Liver (tissue), 8 donors: ENCODE measurements at regions not wholly inside any gene's neighbourhood (a gene's known extent, or its start where the extent isn't known, plus 50 kb on each side); places are given as distances from the start of the nearest gene placed in this dataset.

Experiments
- DNase-seq: peaks from one replicate; pipeline ENCODE4 v3.0.0-alpha.2; 2017; ENCODE audit warnings: low spot score
- H3K27ac ChIP-seq, 2 donors: one replicate each; pipeline ENCODE4 v1.7.0; 2013; ENCODE audit warnings: inconsistent platforms in 2 of 2, low read length in 2 of 2, control low read depth in 1 of 2, low read depth in 1 of 2, mild to moderate bottlenecking in 1 of 2
- H3K27me3 ChIP-seq, 4 donors: one replicate each; pipeline versions ENCODE4 v1.6.1 to v1.7.0; 2013; ENCODE audit warnings: low read length in 3 of 4, inconsistent platforms in 1 of 4, mild to moderate bottlenecking in 1 of 4, moderate library complexity in 1 of 4; ENCODE audit not compliant: control insufficient read depth in 4 of 4, insufficient read depth in 4 of 4
- H3K36me3 ChIP-seq, 4 donors: one replicate each; pipeline versions ENCODE4 v1.6.1 to v1.7.0; 2013; ENCODE audit warnings: low read length in 3 of 4, mild to moderate bottlenecking in 3 of 4, low read depth in 1 of 4, moderate library complexity in 1 of 4; ENCODE audit not compliant: control insufficient read depth in 4 of 4, insufficient read depth in 3 of 4
- H3K4me1 ChIP-seq, 4 donors: one replicate each; pipeline versions ENCODE4 v1.6.1 to v1.7.0; 2013; ENCODE audit warnings: low read length in 3 of 4, mild to moderate bottlenecking in 3 of 4, moderate library complexity in 1 of 4; ENCODE audit not compliant: control insufficient read depth in 4 of 4, insufficient read depth in 4 of 4
- H3K4me3 ChIP-seq, 3 donors: one replicate each; pipeline versions ENCODE4 v1.6.1 to v1.7.0; 2013; ENCODE audit warnings: low read length in 3 of 3, control low read depth in 1 of 3, low read depth in 1 of 3, mild to moderate bottlenecking in 1 of 3
- H3K9ac ChIP-seq, 2 donors: one replicate each; pipeline ENCODE4 v1.7.0; 2013; ENCODE audit warnings: low read length in 2 of 2, mild to moderate bottlenecking in 2 of 2, moderate library complexity in 2 of 2, control low read depth in 1 of 2, low read depth in 1 of 2
- H3K9me3 ChIP-seq, 4 donors: one replicate each; pipeline versions ENCODE4 v1.6.1 to v1.7.0; 2013; ENCODE audit warnings: low read length in 3 of 4; ENCODE audit not compliant: control insufficient read depth in 4 of 4
- FOXA1 ChIP-seq: IDR thresholded peaks from 2 replicates; pipeline ENCODE4 v1.6.1; 2016; ENCODE audit warnings: antibody characterized with exemption
- FOXA2 ChIP-seq: IDR thresholded peaks from 2 replicates; pipeline ENCODE4 v1.6.1; 2016; ENCODE audit warnings: antibody characterized with exemption
- GABPA ChIP-seq, 2 donors: IDR thresholded peaks in 1 of 2; conservative IDR thresholded peaks in 1 of 2; 2 replicates each; pipeline ENCODE4 v1.6.1; 2016; ENCODE audit warnings: antibody characterized with exemption in 2 of 2, mild to moderate bottlenecking in 1 of 2, moderate library complexity in 1 of 2
- HNF4A ChIP-seq, 2 donors: conservative IDR thresholded peaks; 2 replicates each; pipeline ENCODE4 v1.6.1; 2016; ENCODE audit warnings: antibody characterized with exemption in 2 of 2, mild to moderate bottlenecking in 2 of 2
- HNF4G ChIP-seq: IDR thresholded peaks from 2 replicates; pipeline ENCODE4 v1.6.1; 2016; ENCODE audit warnings: antibody characterized with exemption
- NR2F2 ChIP-seq: IDR thresholded peaks from 2 replicates; pipeline ENCODE4 v1.6.1; 2016; ENCODE audit warnings: antibody characterized with exemption
- RAD21 ChIP-seq, 2 donors: IDR thresholded peaks; 2 replicates each; pipeline ENCODE4 v1.6.1; 2016; ENCODE audit warnings: antibody characterized with exemption in 2 of 2, mild to moderate bottlenecking in 2 of 2
- RXRA ChIP-seq, 2 donors: IDR thresholded peaks; 2 replicates each; pipeline ENCODE4 v1.6.1; 2017 to 2018; ENCODE audit warnings: antibody characterized with exemption in 2 of 2, mild to moderate bottlenecking in 1 of 2
- SP1 ChIP-seq: IDR thresholded peaks from 2 replicates; pipeline ENCODE4 v1.6.1; 2018; ENCODE audit warnings: antibody characterized with exemption, mild to moderate bottlenecking
- YY1 ChIP-seq: IDR thresholded peaks from 2 replicates; pipeline ENCODE4 v1.6.1; 2016; ENCODE audit warnings: antibody characterized with exemption, mild to moderate bottlenecking
- WGBS: extraction: QIAGEN DNeasy Blood & Tissue Kit; methylation state at CpG from one replicate; pipeline ENCODE4 v1.1.7; 2013; 5-methylcytosine and 5-hydroxymethylcytosine counted together
- TF ChIP-seq, protein P1 (sequence below): fragments of 150-350 bp; IDR thresholded peaks from 2 replicates; pipeline ENCODE4 v1.5.1; 2017; ENCODE audit warnings: improper control_type of control experiment, low read depth, low read length; ENCODE audit not compliant: missing input control
- TF ChIP-seq, protein P2 (sequence below): IDR thresholded peaks from 2 replicates; pipeline ENCODE4 v1.6.1; 2016; ENCODE audit warnings: antibody characterized with exemption
- TF ChIP-seq, protein P3 (sequence below): IDR thresholded peaks from 2 replicates; pipeline ENCODE4 v1.6.1; 2016; ENCODE audit warnings: antibody characterized with exemption
- TF ChIP-seq, protein P4 (sequence below): IDR thresholded peaks from 2 replicates; pipeline ENCODE4 v1.6.1; 2016; ENCODE audit warnings: antibody characterized with exemption, mild to moderate bottlenecking
- TF ChIP-seq, protein P5 (sequence below): IDR thresholded peaks from 2 replicates; pipeline ENCODE4 v1.6.1; 2016; ENCODE audit warnings: antibody characterized with exemption
- donor health status: healthy.
- donor health status: healthy.
- donor health status: healthy.
- donor health status: healthy.
- donor health status: healthy.

DNA sequence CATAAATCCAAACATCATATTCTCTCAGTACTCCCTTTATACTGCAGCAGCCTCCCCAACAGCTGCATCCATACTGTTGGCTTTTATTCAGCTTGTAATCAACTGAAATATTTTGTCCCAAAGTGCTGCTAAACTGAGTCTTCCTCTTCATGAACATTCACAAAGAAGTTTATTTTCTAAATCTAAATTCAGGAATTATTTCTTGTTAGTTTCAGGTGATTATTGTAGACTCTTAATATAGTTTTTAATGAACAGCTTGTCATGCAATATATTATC is 269.3 kb upstream of the UBE2E2 start:
- DNase-seq = no peak
- no peaks in the 10 kb centered on the region for H3K36me3 ChIP-seq
- no peak for TF ChIP-seq FOXA2
- TF ChIP-seq FOXA1 = no peak
- no peak for TF ChIP-seq YY1
- TF ChIP-seq, protein P1, sequence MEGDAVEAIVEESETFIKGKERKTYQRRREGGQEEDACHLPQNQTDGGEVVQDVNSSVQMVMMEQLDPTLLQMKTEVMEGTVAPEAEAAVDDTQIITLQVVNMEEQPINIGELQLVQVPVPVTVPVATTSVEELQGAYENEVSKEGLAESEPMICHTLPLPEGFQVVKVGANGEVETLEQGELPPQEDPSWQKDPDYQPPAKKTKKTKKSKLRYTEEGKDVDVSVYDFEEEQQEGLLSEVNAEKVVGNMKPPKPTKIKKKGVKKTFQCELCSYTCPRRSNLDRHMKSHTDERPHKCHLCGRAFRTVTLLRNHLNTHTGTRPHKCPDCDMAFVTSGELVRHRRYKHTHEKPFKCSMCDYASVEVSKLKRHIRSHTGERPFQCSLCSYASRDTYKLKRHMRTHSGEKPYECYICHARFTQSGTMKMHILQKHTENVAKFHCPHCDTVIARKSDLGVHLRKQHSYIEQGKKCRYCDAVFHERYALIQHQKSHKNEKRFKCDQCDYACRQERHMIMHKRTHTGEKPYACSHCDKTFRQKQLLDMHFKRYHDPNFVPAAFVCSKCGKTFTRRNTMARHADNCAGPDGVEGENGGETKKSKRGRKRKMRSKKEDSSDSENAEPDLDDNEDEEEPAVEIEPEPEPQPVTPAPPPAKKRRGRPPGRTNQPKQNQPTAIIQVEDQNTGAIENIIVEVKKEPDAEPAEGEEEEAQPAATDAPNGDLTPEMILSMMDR = no peak
- TF ChIP-seq RXRA (IDR thresholded peaks at IDR 0.05) = no peak
- TF ChIP-seq GABPA (IDR thresholded peaks at IDR 0.05 in 1 of 2, conservative IDR thresholded peaks at IDR 0.05 in 1 of 2) = no peak
- TF ChIP-seq, protein P2, sequence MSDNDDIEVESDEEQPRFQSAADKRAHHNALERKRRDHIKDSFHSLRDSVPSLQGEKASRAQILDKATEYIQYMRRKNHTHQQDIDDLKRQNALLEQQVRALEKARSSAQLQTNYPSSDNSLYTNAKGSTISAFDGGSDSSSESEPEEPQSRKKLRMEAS = no peak
- TF ChIP-seq RAD21 (IDR thresholded peaks at IDR 0.05) = no peak
- no peak for TF ChIP-seq SP1
- TF ChIP-seq, protein P3, sequence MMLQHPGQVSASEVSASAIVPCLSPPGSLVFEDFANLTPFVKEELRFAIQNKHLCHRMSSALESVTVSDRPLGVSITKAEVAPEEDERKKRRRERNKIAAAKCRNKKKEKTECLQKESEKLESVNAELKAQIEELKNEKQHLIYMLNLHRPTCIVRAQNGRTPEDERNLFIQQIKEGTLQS = no peak
- TF ChIP-seq, protein P4, sequence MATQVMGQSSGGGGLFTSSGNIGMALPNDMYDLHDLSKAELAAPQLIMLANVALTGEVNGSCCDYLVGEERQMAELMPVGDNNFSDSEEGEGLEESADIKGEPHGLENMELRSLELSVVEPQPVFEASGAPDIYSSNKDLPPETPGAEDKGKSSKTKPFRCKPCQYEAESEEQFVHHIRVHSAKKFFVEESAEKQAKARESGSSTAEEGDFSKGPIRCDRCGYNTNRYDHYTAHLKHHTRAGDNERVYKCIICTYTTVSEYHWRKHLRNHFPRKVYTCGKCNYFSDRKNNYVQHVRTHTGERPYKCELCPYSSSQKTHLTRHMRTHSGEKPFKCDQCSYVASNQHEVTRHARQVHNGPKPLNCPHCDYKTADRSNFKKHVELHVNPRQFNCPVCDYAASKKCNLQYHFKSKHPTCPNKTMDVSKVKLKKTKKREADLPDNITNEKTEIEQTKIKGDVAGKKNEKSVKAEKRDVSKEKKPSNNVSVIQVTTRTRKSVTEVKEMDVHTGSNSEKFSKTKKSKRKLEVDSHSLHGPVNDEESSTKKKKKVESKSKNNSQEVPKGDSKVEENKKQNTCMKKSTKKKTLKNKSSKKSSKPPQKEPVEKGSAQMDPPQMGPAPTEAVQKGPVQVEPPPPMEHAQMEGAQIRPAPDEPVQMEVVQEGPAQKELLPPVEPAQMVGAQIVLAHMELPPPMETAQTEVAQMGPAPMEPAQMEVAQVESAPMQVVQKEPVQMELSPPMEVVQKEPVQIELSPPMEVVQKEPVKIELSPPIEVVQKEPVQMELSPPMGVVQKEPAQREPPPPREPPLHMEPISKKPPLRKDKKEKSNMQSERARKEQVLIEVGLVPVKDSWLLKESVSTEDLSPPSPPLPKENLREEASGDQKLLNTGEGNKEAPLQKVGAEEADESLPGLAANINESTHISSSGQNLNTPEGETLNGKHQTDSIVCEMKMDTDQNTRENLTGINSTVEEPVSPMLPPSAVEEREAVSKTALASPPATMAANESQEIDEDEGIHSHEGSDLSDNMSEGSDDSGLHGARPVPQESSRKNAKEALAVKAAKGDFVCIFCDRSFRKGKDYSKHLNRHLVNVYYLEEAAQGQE = no peak
- TF ChIP-seq, protein P5, sequence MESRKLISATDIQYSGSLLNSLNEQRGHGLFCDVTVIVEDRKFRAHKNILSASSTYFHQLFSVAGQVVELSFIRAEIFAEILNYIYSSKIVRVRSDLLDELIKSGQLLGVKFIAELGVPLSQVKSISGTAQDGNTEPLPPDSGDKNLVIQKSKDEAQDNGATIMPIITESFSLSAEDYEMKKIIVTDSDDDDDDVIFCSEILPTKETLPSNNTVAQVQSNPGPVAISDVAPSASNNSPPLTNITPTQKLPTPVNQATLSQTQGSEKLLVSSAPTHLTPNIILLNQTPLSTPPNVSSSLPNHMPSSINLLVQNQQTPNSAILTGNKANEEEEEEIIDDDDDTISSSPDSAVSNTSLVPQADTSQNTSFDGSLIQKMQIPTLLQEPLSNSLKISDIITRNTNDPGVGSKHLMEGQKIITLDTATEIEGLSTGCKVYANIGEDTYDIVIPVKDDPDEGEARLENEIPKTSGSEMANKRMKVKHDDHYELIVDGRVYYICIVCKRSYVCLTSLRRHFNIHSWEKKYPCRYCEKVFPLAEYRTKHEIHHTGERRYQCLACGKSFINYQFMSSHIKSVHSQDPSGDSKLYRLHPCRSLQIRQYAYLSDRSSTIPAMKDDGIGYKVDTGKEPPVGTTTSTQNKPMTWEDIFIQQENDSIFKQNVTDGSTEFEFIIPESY = no peak
- no peak for TF ChIP-seq NR2F2
- no peak for TF ChIP-seq HNF4G
- no peak for TF ChIP-seq HNF4A (conservative IDR thresholded peaks at IDR 0.05)
- no peaks in the 10 kb centered on the region for H3K4me1 ChIP-seq
- no peak overlapping the region for H3K9ac ChIP-seq
- H3K4me3 ChIP-seq = no peak overlapping the region
- no peaks in the 10 kb centered on the region for H3K27me3 ChIP-seq
- no peaks in the 10 kb centered on the region for H3K9me3 ChIP-seq
- no peak overlapping the region for H3K27ac ChIP-seq

DNA sequence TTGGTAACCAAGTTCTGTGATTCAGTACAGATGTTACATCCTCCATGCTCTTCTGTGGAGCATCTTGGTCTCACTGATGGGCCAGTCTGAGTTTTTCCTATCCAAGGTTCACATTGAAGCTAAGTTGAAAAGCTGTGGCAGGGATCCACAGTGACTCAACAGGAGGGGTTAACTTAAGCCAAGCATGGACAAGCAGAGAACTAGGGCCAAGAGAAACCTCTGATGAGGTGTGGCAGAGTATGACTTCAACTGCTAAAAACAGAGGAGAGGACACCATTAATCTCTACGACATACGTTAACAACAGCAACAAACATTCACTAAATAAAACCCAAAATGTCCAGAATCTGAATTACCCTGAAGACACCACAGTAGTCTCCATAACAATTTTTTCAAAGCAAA is 268.1 kb upstream of the UBE2E2 start:
- Histone ChIP-seq H3K9ac (no peak overlapping the region), H3K27me3 (no peaks in the 10 kb centered on the region), H3K27ac (no peak overlapping the region), H3K9me3 (no peaks in the 10 kb centered on the region), H3K4me3 (no peak overlapping the region), H3K36me3 (no peaks in the 10 kb centered on the region), H3K4me1 (no peaks in the 10 kb centered on the region)
- 97% methylated on average over 2 of the region's 2 CpGs for WGBS
- no peak for TF ChIP-seq RAD21 (IDR thresholded peaks at IDR 0.05)
- no peak for TF ChIP-seq RXRA (IDR thresholded peaks at IDR 0.05)
- DNase-seq = no peak
